Endothelial cell (in vitro differentiated cells): ENCODE measurements at regions not wholly inside any gene's neighbourhood (a gene's known extent, or its start where the extent isn't known, plus 50 kb on each side); places are given as distances from the start of the nearest gene placed in this dataset.

Experiments used
- DNase-seq: peaks from one replicate; pipeline ENCODE4 v3.0.0; 2021; ENCODE audit warnings: low spot score
- H3K27ac Mint-ChIP-seq: one replicate; pipeline ENCODE4 v1.8.0; 2021; ENCODE audit warnings: mixed read lengths, inconsistent platforms; ENCODE audit not compliant: unreplicated experiment
- H3K27me3 Mint-ChIP-seq: one replicate; pipeline ENCODE4 v1.8.0; 2021; ENCODE audit warnings: mild to moderate bottlenecking, moderate library complexity, mixed read lengths, inconsistent platforms; ENCODE audit not compliant: unreplicated experiment
- H3K36me3 Mint-ChIP-seq: one replicate; pipeline ENCODE4 v1.8.0; 2021; ENCODE audit warnings: mild to moderate bottlenecking, low read depth, mixed read lengths, inconsistent platforms; ENCODE audit not compliant: unreplicated experiment
- H3K4me1 Mint-ChIP-seq: one replicate; pipeline ENCODE4 v1.8.0; 2021; ENCODE audit warnings: mild to moderate bottlenecking, mixed read lengths, inconsistent platforms; ENCODE audit not compliant: unreplicated experiment
- H3K4me3 Mint-ChIP-seq: one replicate; pipeline ENCODE4 v1.8.0; 2021; ENCODE audit warnings: mild to moderate bottlenecking, mixed read lengths, inconsistent platforms; ENCODE audit not compliant: unreplicated experiment
- H3K9me3 Mint-ChIP-seq: one replicate; pipeline ENCODE4 v1.8.0; 2021; ENCODE audit warnings: mixed read lengths, inconsistent platforms; ENCODE audit not compliant: unreplicated experiment
- CTCF ChIP-seq: fragments of 200-600 bp; sonication (generic); IDR thresholded peaks from one replicate; pipeline ENCODE4 v1.5.0; 2021; ENCODE audit warnings: antibody characterized with exemption; ENCODE audit not compliant: unreplicated experiment

DNA sequence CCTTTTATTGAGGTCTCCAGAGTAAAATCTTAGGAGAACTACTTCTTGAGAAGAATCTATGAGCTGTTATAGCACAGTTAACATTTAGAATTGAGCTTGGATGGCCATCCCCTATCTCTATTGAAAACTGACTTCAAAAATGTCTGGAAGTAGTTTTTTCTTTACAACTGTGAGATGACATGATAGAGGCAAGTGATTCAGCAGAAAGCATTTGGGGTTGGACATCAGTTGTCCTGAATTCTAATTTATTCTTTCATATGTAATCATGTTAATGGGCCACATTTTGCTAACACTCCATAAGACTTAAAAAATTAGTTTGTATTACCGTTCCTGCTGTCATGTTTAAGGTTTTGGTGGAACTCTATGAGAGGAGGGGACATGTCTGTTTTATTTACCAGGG is 237.0 kb upstream of the SLC14A2 start:
- H3K27ac Mint-ChIP-seq: no peak overlapping the region
- H3K4me1 Mint-ChIP-seq: peaks cover 1% of the 10 kb centered on the region
- H3K36me3 Mint-ChIP-seq: no peaks in the 10 kb centered on the region
- no peak overlapping the region for H3K4me3 Mint-ChIP-seq
- H3K9me3 Mint-ChIP-seq: no peaks in the 10 kb centered on the region
- DNase-seq: no peak
- TF ChIP-seq CTCF: no peak
- H3K27me3 Mint-ChIP-seq: no peaks in the 10 kb centered on the region

DNA sequence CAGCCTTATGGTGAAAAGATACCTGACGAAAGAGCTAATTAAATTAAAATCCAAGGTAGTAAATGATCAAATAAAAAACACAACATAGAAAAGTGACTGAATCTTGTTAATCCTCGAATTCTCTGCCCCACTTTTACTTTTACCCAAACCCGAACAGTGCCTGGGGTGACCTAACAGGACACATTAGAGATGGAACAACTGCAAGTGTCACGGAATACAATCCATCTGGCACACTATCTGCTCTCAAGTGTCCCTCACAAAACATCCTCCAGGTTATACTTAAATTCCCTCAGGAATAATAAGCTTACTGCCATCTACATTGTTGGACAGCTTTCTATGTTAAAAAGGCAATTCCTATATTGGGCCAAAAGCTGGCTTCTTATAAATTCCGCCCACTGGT is 236.3 kb upstream of the SLC14A2 start:
- Mint-ChIP-seq H3K4me3 (no peak overlapping the region), H3K27ac (no peak overlapping the region), H3K36me3 (no peaks in the 10 kb centered on the region), H3K4me1 (no peaks in the 10 kb centered on the region), H3K9me3 (no peaks in the 10 kb centered on the region), H3K27me3 (no peaks in the 10 kb centered on the region)
- no peak for DNase-seq
- TF ChIP-seq CTCF: no peak

DNA sequence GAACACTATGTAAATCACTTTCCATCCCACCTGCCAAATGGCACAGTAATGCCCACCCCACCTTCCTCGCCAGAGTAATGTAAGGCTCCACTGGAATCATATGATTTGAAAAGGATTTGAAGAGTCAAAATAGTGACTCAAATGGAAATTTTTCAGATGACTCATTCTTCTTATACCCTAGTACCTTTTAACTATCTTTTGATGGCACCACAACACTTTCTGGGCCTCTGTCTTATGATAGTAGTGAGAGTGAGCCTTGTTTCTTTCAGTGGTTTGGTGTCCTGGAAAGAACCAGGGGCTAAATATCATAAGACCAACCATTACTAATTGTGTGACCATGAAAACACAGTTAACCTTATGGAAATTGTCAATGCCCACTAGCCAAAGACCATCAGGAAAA is 235.4 kb upstream of the SLC14A2 start:
- H3K27me3 Mint-ChIP-seq: no peaks in the 10 kb centered on the region
- DNase-seq: no peak
- H3K36me3 Mint-ChIP-seq: no peaks in the 10 kb centered on the region
- H3K4me1 Mint-ChIP-seq: no peaks in the 10 kb centered on the region
- no peaks in the 10 kb centered on the region for H3K9me3 Mint-ChIP-seq
- no peak overlapping the region for H3K27ac Mint-ChIP-seq
- H3K4me3 Mint-ChIP-seq: no peak overlapping the region
- no peak for TF ChIP-seq CTCF

GRCh38 chr18:45381282-45381681 is 234.0 kb upstream of the SLC14A2 start:
- H3K27me3 Mint-ChIP-seq: no peaks in the 10 kb centered on the region
- no peaks in the 10 kb centered on the region for H3K9me3 Mint-ChIP-seq
- H3K27ac Mint-ChIP-seq: no peak overlapping the region
- DNase-seq: no peak
- H3K4me3 Mint-ChIP-seq: no peak overlapping the region
- H3K36me3 Mint-ChIP-seq: no peaks in the 10 kb centered on the region
- TF ChIP-seq CTCF: no peak
- no peaks in the 10 kb centered on the region for H3K4me1 Mint-ChIP-seq

DNA sequence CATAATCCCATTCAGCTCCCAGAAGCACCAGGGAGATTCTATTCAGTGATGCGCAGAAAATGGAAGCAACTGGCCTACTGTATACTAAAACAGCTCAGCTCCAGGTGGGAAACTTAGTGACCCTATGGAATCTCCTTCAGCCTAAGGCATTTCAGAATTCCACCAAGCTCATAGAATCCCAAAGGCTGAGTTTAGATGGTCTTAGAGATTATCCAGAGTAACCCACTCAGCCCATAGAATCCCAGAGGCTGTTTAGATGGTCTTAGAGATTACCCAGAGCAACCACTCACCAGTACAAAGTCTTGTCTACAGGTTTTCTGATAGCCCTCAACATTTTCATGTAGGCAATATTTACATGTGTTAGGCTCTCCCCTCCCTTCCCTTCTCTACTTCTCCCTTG is 232.0 kb upstream of the SLC14A2 start:
- Mint-ChIP-seq H3K27ac (no peak overlapping the region), H3K27me3 (no peaks in the 10 kb centered on the region), H3K4me3 (no peak overlapping the region), H3K4me1 (no peaks in the 10 kb centered on the region), H3K9me3 (no peaks in the 10 kb centered on the region), H3K36me3 (no peaks in the 10 kb centered on the region)
- no peak for DNase-seq
- TF ChIP-seq CTCF: no peak
